EL (cell line): ENCODE measurements at regions not wholly inside any gene's neighbourhood (a gene's known extent, or its start where the extent isn't known, plus 50 kb on each side); places are given as distances from the start of the nearest gene placed in this dataset.

Source experiments
- DNase-seq: peaks from one replicate; pipeline ENCODE4 v3.0.0-alpha.2; 2016

GRCh38 chr7:106957766-106958165 lies 86.7 kb upstream of the PRKAR2B start:
- peak; percentile 43 for DNase-seq

- no peak for DNase-seq
These were observed 84.8 kb upstream of the PRKAR2B start for GRCh38 chr7:106959753-106960152.

- DNase-seq = no peak
These were observed 81.8 kb upstream of the PRKAR2B start for GRCh38 chr7:106962751-106963150.

- no peak for DNase-seq
These were observed 80.0 kb upstream of the PRKAR2B start for GRCh38 chr7:106964466-106964865.

GRCh38 chr7:106965108-106965507 lies 79.4 kb upstream of the PRKAR2B start:
- DNase-seq = no peak

GRCh38 chr7:106966121-106966520 lies 78.4 kb upstream of the PRKAR2B start:
- no peak for DNase-seq

GRCh38 chr7:106968160-106968559 lies 76.3 kb upstream of the PRKAR2B start:
- no peak for DNase-seq

GRCh38 chr7:106978425-106979420 lies 65.8 kb upstream of the PRKAR2B start:
- no peak for DNase-seq

GRCh38 chr7:106979551-106980357 lies 64.8 kb upstream of the PRKAR2B start:
- DNase-seq = no peak

GRCh38 chr7:106980358-106980685 lies 64.2 kb upstream of the PRKAR2B start:
- no peak for DNase-seq

- no peak for DNase-seq
These were observed 62.1 kb upstream of the PRKAR2B start for GRCh38 chr7:106982415-106982814.

GRCh38 chr7:106984034-106984433 lies 60.5 kb upstream of the PRKAR2B start:
- DNase-seq = no peak

GRCh38 chr7:106986450-106986977 lies 58.0 kb upstream of the PRKAR2B start:
- DNase-seq = no peak

- no peak for DNase-seq
These were observed 56.7 kb upstream of the PRKAR2B start for GRCh38 chr7:106987777-106988176.

- DNase-seq = no peak
These were observed 52.0 kb upstream of the PRKAR2B start for GRCh38 chr7:106992511-106992910.
